Suprapubic skin (tissue), 3 donors: ENCODE measurements at regions not wholly inside any gene's neighbourhood (a gene's known extent, or its start where the extent isn't known, plus 50 kb on each side); places are given as distances from the start of the nearest gene placed in this dataset.

Experiments
- POLR2A ChIP-seq, 2 donors: fragments of 450-650 bp; IDR thresholded peaks; one replicate each; pipeline ENCODE4 v1.6.1; 2017; ENCODE audit warnings: antibody characterized with exemption in 2 of 2, mild to moderate bottlenecking in 2 of 2, moderate library complexity in 2 of 2
- TF ChIP-seq, protein P1 (sequence below), 2 donors: fragments of 200-600 bp in 1 of 2; fragments of 450-650 bp in 1 of 2; sonication (generic) in 1 of 2; IDR thresholded peaks; one replicate each; pipeline ENCODE4 v1.5.1; 2016 to 2019; ENCODE audit warnings: antibody characterized with exemption in 2 of 2, mild to moderate bottlenecking in 1 of 2, moderate library complexity in 1 of 2

DNA sequence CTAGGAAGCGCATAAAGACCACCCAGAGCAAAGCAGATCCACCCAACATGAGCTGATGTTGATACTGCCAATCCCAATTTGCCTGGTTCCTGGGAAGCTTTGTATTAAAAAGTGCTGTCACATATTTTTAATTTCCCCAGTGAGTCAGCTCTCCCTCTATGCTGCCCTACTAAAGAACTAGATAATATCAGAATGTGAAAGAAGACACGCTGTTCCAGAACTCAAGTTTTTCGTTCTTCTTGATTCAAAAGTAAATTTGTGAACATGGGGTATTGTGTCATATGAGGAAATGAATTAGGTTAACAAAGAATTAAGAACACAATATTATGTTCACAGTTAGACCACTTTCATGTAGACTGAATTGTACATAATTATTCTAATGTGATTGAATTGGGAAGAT lies 734.2 kb upstream of the ALCAM start:
- no peak for TF ChIP-seq POLR2A (IDR thresholded peaks at IDR 0.05)
- TF ChIP-seq, protein P1, sequence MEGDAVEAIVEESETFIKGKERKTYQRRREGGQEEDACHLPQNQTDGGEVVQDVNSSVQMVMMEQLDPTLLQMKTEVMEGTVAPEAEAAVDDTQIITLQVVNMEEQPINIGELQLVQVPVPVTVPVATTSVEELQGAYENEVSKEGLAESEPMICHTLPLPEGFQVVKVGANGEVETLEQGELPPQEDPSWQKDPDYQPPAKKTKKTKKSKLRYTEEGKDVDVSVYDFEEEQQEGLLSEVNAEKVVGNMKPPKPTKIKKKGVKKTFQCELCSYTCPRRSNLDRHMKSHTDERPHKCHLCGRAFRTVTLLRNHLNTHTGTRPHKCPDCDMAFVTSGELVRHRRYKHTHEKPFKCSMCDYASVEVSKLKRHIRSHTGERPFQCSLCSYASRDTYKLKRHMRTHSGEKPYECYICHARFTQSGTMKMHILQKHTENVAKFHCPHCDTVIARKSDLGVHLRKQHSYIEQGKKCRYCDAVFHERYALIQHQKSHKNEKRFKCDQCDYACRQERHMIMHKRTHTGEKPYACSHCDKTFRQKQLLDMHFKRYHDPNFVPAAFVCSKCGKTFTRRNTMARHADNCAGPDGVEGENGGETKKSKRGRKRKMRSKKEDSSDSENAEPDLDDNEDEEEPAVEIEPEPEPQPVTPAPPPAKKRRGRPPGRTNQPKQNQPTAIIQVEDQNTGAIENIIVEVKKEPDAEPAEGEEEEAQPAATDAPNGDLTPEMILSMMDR (IDR thresholded peaks at IDR 0.05): no peak
